SK-N-SH treated with all-trans-retinoic acid at 6 μM for 48 hours (cell line): ENCODE measurements at regions not wholly inside any gene's neighbourhood (a gene's known extent, or its start where the extent isn't known, plus 50 kb on each side); places are given as distances from the start of the nearest gene placed in this dataset.

Experiments
- ATAC-seq: fragments of 200-7000 bp; cut with Tn5 transposase; 3 replicates; pipeline ENCODE4 v1.9.1; 2020; ENCODE audit warnings: mild to moderate bottlenecking, moderate library complexity
- ARNTL ChIP-seq: fragments of 450-650 bp; formaldehyde crosslinking; IDR thresholded peaks from 2 replicates; pipeline ENCODE4 v1.5.0; 2020; ENCODE audit warnings: low read depth, mild to moderate bottlenecking, moderate library complexity, borderline replicate concordance
- BACH2 ChIP-seq: fragments of 250-450 bp; sonication (Bioruptor Pico); IDR thresholded peaks from 2 replicates; pipeline ENCODE4 v1.9.0; 2021; ENCODE audit warnings: mild to moderate bottlenecking, borderline replicate concordance
- CSDC2 ChIP-seq: fragments of 250-450 bp; sonication (Bioruptor Pico); IDR thresholded peaks from 2 replicates; pipeline ENCODE4 v1.5.0; 2020; ENCODE audit warnings: mild to moderate bottlenecking, moderate library complexity
- ESRRG ChIP-seq: fragments of 250-450 bp; sonication (Bioruptor Pico); IDR thresholded peaks from 2 replicates; pipeline ENCODE4 v1.6.1; 2021; ENCODE audit warnings: mild to moderate bottlenecking
- GLIS3 ChIP-seq: fragments of 250-450 bp; sonication (Bioruptor Pico); IDR thresholded peaks from 2 replicates; pipeline ENCODE4 v1.5.0; 2020; ENCODE audit warnings: mild to moderate bottlenecking, moderate library complexity
- ISL1 ChIP-seq: fragments of 250-450 bp; sonication (Bioruptor Pico); IDR thresholded peaks from 2 replicates; pipeline ENCODE4 v2.1.2; 2022; ENCODE audit warnings: mild to moderate bottlenecking, moderate library complexity
- OSR1 ChIP-seq: fragments of 250-450 bp; sonication (Bioruptor Pico); IDR thresholded peaks from 2 replicates; pipeline ENCODE4 v1.8.0; 2022; ENCODE audit warnings: moderate library complexity, mild to moderate bottlenecking, inconsistent platforms
- PPARA ChIP-seq: fragments of 250-450 bp; sonication (Bioruptor Pico); IDR thresholded peaks from 2 replicates; pipeline ENCODE4 v1.5.0; 2020; ENCODE audit warnings: mild to moderate bottlenecking, borderline replicate concordance
- RARB ChIP-seq: fragments of 250-450 bp; sonication (Bioruptor Pico); IDR thresholded peaks from 2 replicates; pipeline ENCODE4 v1.8.0; 2021; ENCODE audit warnings: mild to moderate bottlenecking, moderate library complexity
- SNAI2 ChIP-seq: fragments of 250-450 bp; sonication (Bioruptor Pico); IDR thresholded peaks from 2 replicates; pipeline ENCODE4 v1.5.0; 2020; ENCODE audit warnings: mild to moderate bottlenecking, moderate library complexity
- TCF4 ChIP-seq: fragments of 250-450 bp; sonication (Bioruptor Pico); IDR thresholded peaks from 2 replicates; pipeline ENCODE4 v1.8.0; 2021; ENCODE audit warnings: mild to moderate bottlenecking, moderate library complexity, borderline replicate concordance
- ZC3H10 ChIP-seq: fragments of 250-450 bp; sonication (Bioruptor Pico); IDR thresholded peaks from 2 replicates; pipeline ENCODE4 v1.5.1; 2021; ENCODE audit warnings: mild to moderate bottlenecking, moderate library complexity
- ZFP3 ChIP-seq: fragments of 250-450 bp; sonication (Bioruptor Pico); IDR thresholded peaks from 2 replicates; pipeline ENCODE4 v1.5.0; 2020; ENCODE audit warnings: mild to moderate bottlenecking, moderate library complexity
- ZNF565 ChIP-seq: fragments of 450-650 bp; formaldehyde crosslinking; conservative IDR thresholded peaks from 2 replicates; pipeline ENCODE4 v1.5.0; 2020; ENCODE audit warnings: low read depth, mild to moderate bottlenecking, moderate library complexity
- ZNF70 ChIP-seq: fragments of 450-650 bp; formaldehyde crosslinking; IDR thresholded peaks from 2 replicates; pipeline ENCODE4 v1.5.0; 2020; ENCODE audit warnings: mild to moderate bottlenecking, moderate library complexity
- ZNF8 ChIP-seq: fragments of 450-650 bp; formaldehyde crosslinking; IDR thresholded peaks from 2 replicates; pipeline ENCODE4 v1.5.0; 2020; ENCODE audit warnings: mild to moderate bottlenecking, moderate library complexity
- TF ChIP-seq, protein P1 (sequence below): fragments of 250-450 bp; sonication (Bioruptor Pico); IDR thresholded peaks from 2 replicates; pipeline ENCODE4 v1.5.0; 2020; ENCODE audit warnings: mild to moderate bottlenecking, moderate library complexity
- TF ChIP-seq, protein P2 (sequence below): fragments of 250-450 bp; sonication (Bioruptor Pico); IDR thresholded peaks from 2 replicates; pipeline ENCODE4 v1.8.0; 2021; ENCODE audit warnings: low read depth, mild to moderate bottlenecking, moderate library complexity, borderline replicate concordance
- TF ChIP-seq, protein P3 (sequence below): fragments of 250-450 bp; sonication (Bioruptor Pico); IDR thresholded peaks from 2 replicates; pipeline ENCODE4 v1.5.1; 2020; ENCODE audit warnings: low read depth, mild to moderate bottlenecking, moderate library complexity
- TF ChIP-seq, protein P4 (sequence below): fragments of 250-450 bp; sonication (Bioruptor Pico); IDR thresholded peaks from 2 replicates; pipeline ENCODE4 v1.8.0; 2020; ENCODE audit warnings: mild to moderate bottlenecking, moderate library complexity, borderline replicate concordance
- TF ChIP-seq, protein P5 (sequence below): fragments of 250-450 bp; sonication (Bioruptor Pico); IDR thresholded peaks from 2 replicates; pipeline ENCODE4 v1.5.1; 2021; ENCODE audit warnings: mild to moderate bottlenecking, moderate library complexity

DNA sequence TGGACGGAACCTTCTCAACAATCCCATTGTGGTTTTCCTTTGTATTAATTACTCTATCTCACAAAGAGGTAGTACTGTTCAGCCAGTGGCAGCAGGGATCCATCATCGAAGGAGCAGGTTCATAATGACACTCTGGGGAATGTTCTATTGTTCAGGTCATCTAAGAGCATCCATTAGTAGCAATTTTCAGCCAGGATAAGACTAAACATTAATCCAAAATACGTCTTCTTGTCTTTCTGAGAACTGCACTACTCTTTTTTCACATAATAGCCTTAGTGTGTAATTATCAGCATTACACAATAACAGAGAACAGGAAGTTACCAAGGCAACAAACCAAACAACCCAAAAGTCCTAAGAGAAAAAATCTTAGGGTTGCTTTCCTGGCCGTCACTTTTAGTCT, 259.5 kb upstream of the VWC2 start:
- no peak for ATAC-seq
- no peak for TF ChIP-seq ZNF8 (CRISPR knock-in tag)
- no peak for TF ChIP-seq ESRRG (CRISPR knock-in tag)
- TF ChIP-seq, protein P1, sequence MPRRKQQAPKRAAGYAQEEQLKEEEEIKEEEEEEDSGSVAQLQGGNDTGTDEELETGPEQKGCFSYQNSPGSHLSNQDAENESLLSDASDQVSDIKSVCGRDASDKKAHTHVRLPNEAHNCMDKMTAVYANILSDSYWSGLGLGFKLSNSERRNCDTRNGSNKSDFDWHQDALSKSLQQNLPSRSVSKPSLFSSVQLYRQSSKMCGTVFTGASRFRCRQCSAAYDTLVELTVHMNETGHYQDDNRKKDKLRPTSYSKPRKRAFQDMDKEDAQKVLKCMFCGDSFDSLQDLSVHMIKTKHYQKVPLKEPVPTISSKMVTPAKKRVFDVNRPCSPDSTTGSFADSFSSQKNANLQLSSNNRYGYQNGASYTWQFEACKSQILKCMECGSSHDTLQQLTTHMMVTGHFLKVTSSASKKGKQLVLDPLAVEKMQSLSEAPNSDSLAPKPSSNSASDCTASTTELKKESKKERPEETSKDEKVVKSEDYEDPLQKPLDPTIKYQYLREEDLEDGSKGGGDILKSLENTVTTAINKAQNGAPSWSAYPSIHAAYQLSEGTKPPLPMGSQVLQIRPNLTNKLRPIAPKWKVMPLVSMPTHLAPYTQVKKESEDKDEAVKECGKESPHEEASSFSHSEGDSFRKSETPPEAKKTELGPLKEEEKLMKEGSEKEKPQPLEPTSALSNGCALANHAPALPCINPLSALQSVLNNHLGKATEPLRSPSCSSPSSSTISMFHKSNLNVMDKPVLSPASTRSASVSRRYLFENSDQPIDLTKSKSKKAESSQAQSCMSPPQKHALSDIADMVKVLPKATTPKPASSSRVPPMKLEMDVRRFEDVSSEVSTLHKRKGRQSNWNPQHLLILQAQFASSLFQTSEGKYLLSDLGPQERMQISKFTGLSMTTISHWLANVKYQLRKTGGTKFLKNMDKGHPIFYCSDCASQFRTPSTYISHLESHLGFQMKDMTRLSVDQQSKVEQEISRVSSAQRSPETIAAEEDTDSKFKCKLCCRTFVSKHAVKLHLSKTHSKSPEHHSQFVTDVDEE = no peak
- no peak for TF ChIP-seq GLIS3 (CRISPR knock-in tag)
- no peak for TF ChIP-seq ZFP3 (CRISPR knock-in tag)
- TF ChIP-seq ISL1 (CRISPR knock-in tag) = no peak
- TF ChIP-seq, protein P2, sequence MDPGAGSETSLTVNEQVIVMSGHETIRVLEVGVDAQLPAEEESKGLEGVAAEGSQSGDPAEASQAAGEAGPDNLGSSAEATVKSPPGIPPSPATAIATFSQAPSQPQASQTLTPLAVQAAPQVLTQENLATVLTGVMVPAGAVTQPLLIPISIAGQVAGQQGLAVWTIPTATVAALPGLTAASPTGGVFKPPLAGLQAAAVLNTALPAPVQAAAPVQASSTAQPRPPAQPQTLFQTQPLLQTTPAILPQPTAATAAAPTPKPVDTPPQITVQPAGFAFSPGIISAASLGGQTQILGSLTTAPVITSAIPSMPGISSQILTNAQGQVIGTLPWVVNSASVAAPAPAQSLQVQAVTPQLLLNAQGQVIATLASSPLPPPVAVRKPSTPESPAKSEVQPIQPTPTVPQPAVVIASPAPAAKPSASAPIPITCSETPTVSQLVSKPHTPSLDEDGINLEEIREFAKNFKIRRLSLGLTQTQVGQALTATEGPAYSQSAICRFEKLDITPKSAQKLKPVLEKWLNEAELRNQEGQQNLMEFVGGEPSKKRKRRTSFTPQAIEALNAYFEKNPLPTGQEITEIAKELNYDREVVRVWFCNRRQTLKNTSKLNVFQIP (CRISPR knock-in tag) = no peak
- TF ChIP-seq ZNF70 (CRISPR knock-in tag) = no peak
- TF ChIP-seq SNAI2 (CRISPR knock-in tag) = no peak
- TF ChIP-seq ARNTL = no peak
- TF ChIP-seq OSR1 (CRISPR knock-in tag) = no peak
- TF ChIP-seq, protein P3, sequence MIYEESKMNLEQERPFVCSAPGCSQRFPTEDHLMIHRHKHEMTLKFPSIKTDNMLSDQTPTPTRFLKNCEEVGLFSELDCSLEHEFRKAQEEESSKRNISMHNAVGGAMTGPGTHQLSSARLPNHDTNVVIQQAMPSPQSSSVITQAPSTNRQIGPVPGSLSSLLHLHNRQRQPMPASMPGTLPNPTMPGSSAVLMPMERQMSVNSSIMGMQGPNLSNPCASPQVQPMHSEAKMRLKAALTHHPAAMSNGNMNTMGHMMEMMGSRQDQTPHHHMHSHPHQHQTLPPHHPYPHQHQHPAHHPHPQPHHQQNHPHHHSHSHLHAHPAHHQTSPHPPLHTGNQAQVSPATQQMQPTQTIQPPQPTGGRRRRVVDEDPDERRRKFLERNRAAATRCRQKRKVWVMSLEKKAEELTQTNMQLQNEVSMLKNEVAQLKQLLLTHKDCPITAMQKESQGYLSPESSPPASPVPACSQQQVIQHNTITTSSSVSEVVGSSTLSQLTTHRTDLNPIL = no peak
- no peak for TF ChIP-seq BACH2 (CRISPR knock-in tag)
- no peak for TF ChIP-seq RARB (CRISPR knock-in tag)
- TF ChIP-seq ZC3H10 = no peak
- TF ChIP-seq, protein P4, sequence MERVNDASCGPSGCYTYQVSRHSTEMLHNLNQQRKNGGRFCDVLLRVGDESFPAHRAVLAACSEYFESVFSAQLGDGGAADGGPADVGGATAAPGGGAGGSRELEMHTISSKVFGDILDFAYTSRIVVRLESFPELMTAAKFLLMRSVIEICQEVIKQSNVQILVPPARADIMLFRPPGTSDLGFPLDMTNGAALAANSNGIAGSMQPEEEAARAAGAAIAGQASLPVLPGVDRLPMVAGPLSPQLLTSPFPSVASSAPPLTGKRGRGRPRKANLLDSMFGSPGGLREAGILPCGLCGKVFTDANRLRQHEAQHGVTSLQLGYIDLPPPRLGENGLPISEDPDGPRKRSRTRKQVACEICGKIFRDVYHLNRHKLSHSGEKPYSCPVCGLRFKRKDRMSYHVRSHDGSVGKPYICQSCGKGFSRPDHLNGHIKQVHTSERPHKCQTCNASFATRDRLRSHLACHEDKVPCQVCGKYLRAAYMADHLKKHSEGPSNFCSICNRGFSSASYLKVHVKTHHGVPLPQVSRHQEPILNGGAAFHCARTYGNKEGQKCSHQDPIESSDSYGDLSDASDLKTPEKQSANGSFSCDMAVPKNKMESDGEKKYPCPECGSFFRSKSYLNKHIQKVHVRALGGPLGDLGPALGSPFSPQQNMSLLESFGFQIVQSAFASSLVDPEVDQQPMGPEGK = no peak
- no peak for TF ChIP-seq CSDC2 (CRISPR knock-in tag)
- TF ChIP-seq ZNF565 (CRISPR knock-in tag) = no peak
- no peak for TF ChIP-seq TCF4 (CRISPR knock-in tag)
- TF ChIP-seq, all 23 proteins: peak for 0

DNA sequence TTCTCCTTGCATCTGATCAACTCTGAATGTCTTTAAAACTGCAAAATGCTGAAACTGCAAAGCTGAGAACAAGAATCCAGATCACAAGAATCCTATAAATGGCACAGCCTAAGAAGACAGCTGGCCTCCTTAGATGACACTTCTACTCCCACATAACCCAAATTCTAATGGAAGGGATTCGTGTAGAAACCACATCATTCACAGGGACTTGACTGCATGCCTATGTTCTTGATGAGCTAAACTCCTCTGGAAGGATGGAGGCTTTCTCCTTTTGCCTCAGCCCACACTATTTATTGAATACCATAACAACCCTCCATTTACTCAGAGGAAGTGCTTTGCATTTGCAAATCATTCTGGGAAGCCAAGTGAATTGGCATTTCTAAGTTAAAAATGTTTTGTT, 252.5 kb upstream of the VWC2 start:
- ATAC-seq = no peak
- TF ChIP-seq, protein P1 = no peak
- TF ChIP-seq PPARA (CRISPR knock-in tag) (no peak), ISL1 (CRISPR knock-in tag) (no peak), ZC3H10 (no peak), SNAI2 (CRISPR knock-in tag) (no peak), CSDC2 (CRISPR knock-in tag) (no peak), ZFP3 (CRISPR knock-in tag) (no peak), ZNF70 (CRISPR knock-in tag) (no peak), ZNF565 (CRISPR knock-in tag) (no peak), ESRRG (CRISPR knock-in tag) (no peak)
- TF ChIP-seq, protein P5, sequence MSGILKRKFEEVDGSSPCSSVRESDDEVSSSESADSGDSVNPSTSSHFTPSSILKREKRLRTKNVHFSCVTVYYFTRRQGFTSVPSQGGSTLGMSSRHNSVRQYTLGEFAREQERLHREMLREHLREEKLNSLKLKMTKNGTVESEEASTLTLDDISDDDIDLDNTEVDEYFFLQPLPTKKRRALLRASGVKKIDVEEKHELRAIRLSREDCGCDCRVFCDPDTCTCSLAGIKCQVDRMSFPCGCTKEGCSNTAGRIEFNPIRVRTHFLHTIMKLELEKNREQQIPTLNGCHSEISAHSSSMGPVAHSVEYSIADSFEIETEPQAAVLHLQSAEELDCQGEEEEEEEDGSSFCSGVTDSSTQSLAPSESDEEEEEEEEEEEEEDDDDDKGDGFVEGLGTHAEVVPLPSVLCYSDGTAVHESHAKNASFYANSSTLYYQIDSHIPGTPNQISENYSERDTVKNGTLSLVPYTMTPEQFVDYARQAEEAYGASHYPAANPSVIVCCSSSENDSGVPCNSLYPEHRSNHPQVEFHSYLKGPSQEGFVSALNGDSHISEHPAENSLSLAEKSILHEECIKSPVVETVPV (CRISPR knock-in tag) = no peak
